Heart right ventricle (tissue), 16 donors: ENCODE measurements at regions not wholly inside any gene's neighbourhood (a gene's known extent, or its start where the extent isn't known, plus 50 kb on each side); places are given as distances from the start of the nearest gene placed in this dataset.

Experiments used
- ATAC-seq, 8 donors: fragments of 200-7000 bp; cut with Tn5 transposase; one replicate each; pipeline ENCODE4 v1.9.1; 2020; ENCODE audit warnings: mild to moderate bottlenecking in 8 of 8, moderate library complexity in 8 of 8, moderate number of reproducible peaks in 1 of 8
- DNase-seq, 2 donors: peaks; one replicate each; pipeline ENCODE4 v3.0.0-alpha.2; 2020
- H3K27ac ChIP-seq, 10 donors: fragments of 200-600 bp; sonication (generic) in 2 of 10; one replicate each; pipeline versions ENCODE4 v1.5.0 to v1.8.0; 2020 to 2022; ENCODE audit warnings: mild to moderate bottlenecking in 3 of 10
- H3K27me3 ChIP-seq, 7 donors: fragments of 200-600 bp; one replicate each; pipeline ENCODE4 v1.8.0; 2021 to 2022; ENCODE audit warnings: mild to moderate bottlenecking in 2 of 7
- H3K36me3 ChIP-seq, 9 donors: fragments of 200-600 bp; sonication (generic) in 1 of 9; one replicate each; pipeline versions ENCODE4 v1.5.0 to v1.8.0; 2020 to 2022; ENCODE audit warnings: mild to moderate bottlenecking in 2 of 9
- H3K4me1 ChIP-seq, 9 donors: fragments of 200-600 bp; sonication (generic) in 1 of 9; one replicate each; pipeline versions ENCODE4 v1.5.0 to v1.8.0; 2020 to 2022; ENCODE audit warnings: mild to moderate bottlenecking in 4 of 9
- H3K4me3 ChIP-seq, 10 donors: fragments of 200-600 bp; sonication (generic) in 2 of 10; one replicate each; pipeline versions ENCODE4 v1.5.0 to v1.8.0; 2020 to 2022; ENCODE audit warnings: mild to moderate bottlenecking in 7 of 10, moderate library complexity in 2 of 10
- H3K9me3 ChIP-seq, 11 donors: fragments of 200-600 bp in 10 of 11; sonication (generic) in 2 of 11; one replicate each; pipeline versions ENCODE4 v1.5.0 to v1.8.0; 2013 to 2022; ENCODE audit warnings: mild to moderate bottlenecking in 2 of 11, control low read depth in 1 of 11, moderate library complexity in 1 of 11
- CTCF ChIP-seq, 9 donors: fragments of 200-600 bp; sonication (generic) in 2 of 9; IDR thresholded peaks; one replicate each; pipeline versions ENCODE4 v1.5.0 to v1.8.0; 2021 to 2022; ENCODE audit warnings: antibody characterized with exemption in 9 of 9, mild to moderate bottlenecking in 5 of 9, moderate library complexity in 1 of 9
- WGBS, 2 donors: extraction: QIAGEN DNeasy Blood & Tissue Kit; methylation state at CpG; one replicate each; pipeline ENCODE4 v1.1.7; 2013; ENCODE audit warnings: inconsistent platforms in 1 of 2; 5-methylcytosine and 5-hydroxymethylcytosine counted together
- intact Hi-C, 10 donors: fragments of 100-400 bp; cut with DNase I; formaldehyde crosslinking; loops; one replicate each; pipeline versions ENCODE4 v1.11.1 to v1.14.2; 2022
- donor health status: Arrhythmogenic right ventricular cardiomyopathy.
- donor health status: ischemic (EF 13 %, LVEDD 7.1; RV severe dilation, severe dysfunction).
- donor health status: healthy with polysubstance abuse.
- donor health status: DM: no; HTN: yes; CAD: no.
- donor health status: DM: no; HTN: no; CAD: no.
- donor health status: ischemic (EF 25% LVEDD 6.9; RV normal size, moderate dysfunction).
- donor health status: ischemic (EF 25% LVEDD 5.7; RV mildly dilated, moderate dysfunction).
- donor health status: healthy.
- donor health status: DM: yes; HTN: yes; CAD: no.
- donor health status: Ischemic cardiomyopathy.
- donor health status: ischemic (EF 35%, LVEDD 5.7; RV mildly dilated, moderate dysfunction).
- donor health status: nonischemic (EF 11% LVEDD 7.7; RV severe dilation, severe dysfunction).
- donor health status: DM: yes; HTN: yes; CAD: no.
- donor health status: PGD.
- donor health status: ischemic (EF 29% LVEDD 5.4; RV normal size, mild dysfunction).
- donor health status: nonischemic (EF 23%, LVEDD 6.1; RV moderate dilation, normal function).

GRCh38 chr6:139904158-139904533 is 529.7 kb upstream of the CITED2 start:
- no peak for TF ChIP-seq CTCF (IDR thresholded peaks at IDR 0.05)
- H3K27me3 ChIP-seq = no peaks in the 10 kb centered on the region
- no peaks in the 10 kb centered on the region for H3K36me3 ChIP-seq
- DNase-seq = no peak
- H3K4me3 ChIP-seq = no peak overlapping the region
- ATAC-seq = no peak
- intact Hi-C loops = no loop called here
- no peak overlapping the region for H3K27ac ChIP-seq
- no peaks in the 10 kb centered on the region for H3K9me3 ChIP-seq
- peaks cover 0 to 23% (median 10%) of the 10 kb centered on the region in 9 donors for H3K4me1 ChIP-seq

DNA sequence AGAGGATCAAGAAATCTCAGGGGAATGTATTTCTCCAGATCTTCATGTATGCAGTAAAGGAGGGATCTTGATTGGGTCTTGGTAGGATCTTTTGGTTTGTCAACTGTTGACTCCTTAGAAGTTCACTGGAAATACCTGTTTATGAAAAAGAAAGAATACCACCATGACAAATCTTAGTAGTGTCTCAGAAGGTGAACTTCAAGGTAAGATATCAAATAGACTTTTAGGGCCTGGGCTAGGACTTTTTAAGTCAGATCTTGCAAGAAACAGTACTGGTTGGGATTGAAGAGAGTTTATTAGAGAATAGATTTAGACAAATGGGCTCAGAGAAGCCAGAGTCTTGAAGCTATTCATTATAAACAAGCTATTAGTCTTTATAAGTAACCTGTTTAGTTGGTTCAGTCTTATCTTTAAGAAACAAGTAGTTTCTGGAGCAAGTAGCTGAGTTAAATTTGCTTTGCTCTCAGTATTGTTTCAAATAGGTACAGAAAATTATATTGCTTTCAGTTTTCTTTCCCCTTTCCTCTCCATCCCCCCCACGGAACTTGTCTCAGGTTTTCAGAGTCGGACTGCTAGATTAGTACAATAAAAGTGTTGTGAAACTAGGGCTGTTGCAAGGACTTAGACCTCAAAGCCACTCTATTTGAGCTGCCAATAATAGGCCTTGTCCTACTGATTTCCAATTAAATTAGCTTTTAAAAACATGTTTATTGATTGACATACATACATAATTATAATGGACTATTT is 529.1 kb upstream of the CITED2 start:
- Histone ChIP-seq H3K4me1 (peaks cover 0 to 23% (median 10%) of the 10 kb centered on the region in 9 donors), H3K36me3 (no peaks in the 10 kb centered on the region), H3K27ac (peak overlapping the region in 1 of 10 donors; percentile 57), H3K27me3 (no peaks in the 10 kb centered on the region), H3K9me3 (no peaks in the 10 kb centered on the region), H3K4me3 (no peak overlapping the region)
- intact Hi-C loops = no loop called here
- no peak for DNase-seq
- TF ChIP-seq CTCF (IDR thresholded peaks at IDR 0.05) = no peak
- ATAC-seq = no peak
- 83 to 97% methylated on average over 2 of the region's 2 CpGs for WGBS, 2 donors

- no peaks in the 10 kb centered on the region for H3K36me3 ChIP-seq
- no peak for ATAC-seq
- TF ChIP-seq CTCF (IDR thresholded peaks at IDR 0.05) = peak in 6 of 9 donors; percentile 17 to 35 (median 27)
- no peak overlapping the region for H3K27ac ChIP-seq
- H3K9me3 ChIP-seq = no peaks in the 10 kb centered on the region
- 94 to 100% methylated on average over 1 of the region's 1 CpG for WGBS, 2 donors
- intact Hi-C loops = no loop called here
- H3K4me1 ChIP-seq = no peaks in the 10 kb centered on the region
- no peak overlapping the region for H3K4me3 ChIP-seq
- no peak for DNase-seq
- no peaks in the 10 kb centered on the region for H3K27me3 ChIP-seq
Measured at GRCh38 chr6:139895205-139895793, 520.9 kb upstream of the CITED2 start.

DNA sequence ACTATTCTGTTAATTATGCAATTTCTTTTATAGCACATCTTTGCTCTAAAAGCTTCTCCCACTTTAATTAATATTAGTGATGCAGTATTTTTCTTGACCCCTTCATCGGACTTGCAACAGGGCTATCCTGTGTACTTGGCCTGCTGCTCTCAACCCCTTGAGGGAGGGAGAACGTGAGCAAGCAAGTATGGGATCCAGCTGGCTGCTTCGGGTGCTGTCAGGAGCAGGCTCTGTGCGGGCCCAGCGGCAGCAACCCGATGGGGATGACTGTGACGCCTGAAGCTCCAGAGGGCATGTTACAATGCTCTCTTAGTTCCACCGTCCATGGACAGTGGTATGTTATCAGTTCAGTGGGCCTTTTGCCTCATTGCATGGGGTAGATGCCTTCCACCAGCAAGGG is 519.8 kb upstream of the CITED2 start:
- Histone ChIP-seq H3K4me1 (no peaks in the 10 kb centered on the region), H3K36me3 (no peaks in the 10 kb centered on the region), H3K27ac (no peak overlapping the region), H3K4me3 (no peak overlapping the region), H3K27me3 (no peaks in the 10 kb centered on the region), H3K9me3 (no peaks in the 10 kb centered on the region)
- intact Hi-C loops = no loop called here
- no peak for TF ChIP-seq CTCF (IDR thresholded peaks at IDR 0.05)
- DNase-seq (peak in 1 of 2 donors; percentile 28), ATAC-seq (peak in 4 of 8 donors; percentile 17 to 76 (median 44))
- WGBS, 2 donors = 85 to 92% methylated on average over 8 of the region's 8 CpGs
